ENCODE measurements at regions not wholly inside any gene's neighbourhood (a gene's known extent, or its start where the extent isn't known, plus 50 kb on each side); places are given as distances from the start of the nearest gene placed in this dataset.

- no peak for TF ChIP-seq CTCF (IDR thresholded peaks at IDR 0.05)
- TF ChIP-seq EZH2 (IDR thresholded peaks at IDR 0.05; ENCODE audit: borderline replicate concordance, insufficient read depth, low read depth, low read length, poor library complexity, severe bottlenecking): no peak
Measured at GRCh38 chr4:12679217-12679616, 804.9 kb downstream of the RAB28 start.

All from B cell (primary cell).